DMS114 treated with DMSO at 0.1 percent for 48 hours (cell line): ENCODE measurements at regions not wholly inside any gene's neighbourhood (a gene's known extent, or its start where the extent isn't known, plus 50 kb on each side); places are given as distances from the start of the nearest gene placed in this dataset.
A peak's percentile ranks its signal among the peaks of the same experiment; 100 is the strongest.

Source experiments
- DNase-seq: peaks from one replicate; lab custom pipeline; 2025; ENCODE audit not compliant: unreplicated experiment; lab: John Stamatoyannopoulos, UW

- no peak for DNase-seq
Observed at GRCh38 chr11:28702871-28703270, 594.7 kb downstream of the METTL15 start.

- DNase-seq, result no peak
Observed at GRCh38 chr11:28702450-28702790, 594.2 kb downstream of the METTL15 start.

GRCh38 chr11:28701760-28702449 lies 593.7 kb downstream of the METTL15 start:
- no peak for DNase-seq

GRCh38 chr11:28699701-28700100 lies 591.5 kb downstream of the METTL15 start:
- DNase-seq, result no peak

GRCh38 chr11:28697920-28698827 lies 590.0 kb downstream of the METTL15 start:
- peak; percentile 2 for DNase-seq

GRCh38 chr11:28696591-28696990 lies 588.4 kb downstream of the METTL15 start:
- no peak for DNase-seq

- DNase-seq, result no peak
Observed at GRCh38 chr11:28690746-28691145, 582.6 kb downstream of the METTL15 start.

- DNase-seq, result no peak
Observed at GRCh38 chr11:28684011-28684586, 575.9 kb downstream of the METTL15 start.

- no peak for DNase-seq
Observed at GRCh38 chr11:28679795-28680468, 571.7 kb downstream of the METTL15 start.

GRCh38 chr11:28677721-28678120 lies 569.5 kb downstream of the METTL15 start:
- no peak for DNase-seq

- no peak for DNase-seq
Observed at GRCh38 chr11:28675183-28675582, 567.0 kb downstream of the METTL15 start.

- no peak for DNase-seq
Observed at GRCh38 chr11:28674433-28675103, 566.4 kb downstream of the METTL15 start.

- no peak for DNase-seq
Observed at GRCh38 chr11:28673691-28674432, 565.7 kb downstream of the METTL15 start.

- DNase-seq, result no peak
Observed at GRCh38 chr11:28671274-28671673, 563.1 kb downstream of the METTL15 start.

- DNase-seq, result no peak
Observed at GRCh38 chr11:28666632-28667031, 558.4 kb downstream of the METTL15 start.

- no peak for DNase-seq
Observed at GRCh38 chr11:28659716-28660348, 551.6 kb downstream of the METTL15 start.

- DNase-seq, result no peak
Observed at GRCh38 chr11:28657378-28658030, 549.3 kb downstream of the METTL15 start.

- DNase-seq, result no peak
Observed at GRCh38 chr11:28654191-28654590, 546.0 kb downstream of the METTL15 start.

GRCh38 chr11:28649922-28650321 lies 541.7 kb downstream of the METTL15 start:
- no peak for DNase-seq
